Ovary (tissue), 3 donors: ENCODE measurements at regions not wholly inside any gene's neighbourhood (a gene's known extent, or its start where the extent isn't known, plus 50 kb on each side); places are given as distances from the start of the nearest gene placed in this dataset.

Experiments
- CTCF ChIP-seq, 3 donors: fragments of 450-650 bp in 2 of 3; fragments of 200-600 bp in 1 of 3; IDR thresholded peaks; one replicate each; pipeline versions ENCODE4 v1.5.1 to v1.8.0; 2016 to 2022; ENCODE audit warnings: antibody characterized with exemption in 3 of 3, mild to moderate bottlenecking in 1 of 3
- EP300 ChIP-seq: sonication (generic); formaldehyde crosslinking; IDR thresholded peaks from one replicate; pipeline ENCODE4 v1.6.1; 2017; ENCODE audit warnings: antibody characterized with exemption
- POLR2A ChIP-seq: fragments of 450-650 bp; IDR thresholded peaks from one replicate; pipeline ENCODE4 v1.6.1; 2017; ENCODE audit warnings: antibody characterized with exemption, mild to moderate bottlenecking, moderate library complexity
- donor health status: DM: no; HTN: no; CAD: no.

GRCh38 chr6:86558318-86558717 lies 379.0 kb upstream of the HTR1E start:
- TF ChIP-seq CTCF (IDR thresholded peaks at IDR 0.05) (no peak), POLR2A (no peak), EP300 (no peak)
